K562 (cell line): ENCODE measurements at regions not wholly inside any gene's neighbourhood (a gene's known extent, or its start where the extent isn't known, plus 50 kb on each side); places are given as distances from the start of the nearest gene placed in this dataset.

Source experiments
- ATAC-seq: fragments of 200-7000 bp; cut with Tn5 transposase; 3 replicates; pipeline ENCODE4 v1.9.1; 2020; ENCODE audit warnings: moderate library complexity
- BruUV-seq: library from RNA; stranded (reverse); fragments of 400-500 nt; replicated peaks from 2 replicates; lab custom pipeline; 2021; lab: Mats Ljungman, UMichigan
- CTCF ChIA-PET: fragments of 300-600 bp; formaldehyde crosslinking; extraction: SDS; loops from one replicate; lab custom pipeline; 2021; ENCODE audit warnings: low intra/inter-chr PET ratio; lab: Yijun Ruan, JAX
- POLR2A ChIA-PET: fragments of 300-600, 350-650 bp; sonication (Branson Sonifier 250); formaldehyde crosslinking; extraction: SDS; loops from one replicate; lab custom pipeline; 2021; ENCODE audit warnings: antibody characterized with exemption, inconsistent platforms; lab: Yijun Ruan, JAX
- DNase-seq, 4 experiments: peaks; one replicate each; pipeline versions ENCODE4 v3.0.0 to v3.0.0-alpha.2; 2011 to 2018; ENCODE audit warnings: low spot score in 3 of 4, mixed read lengths in 3 of 4; ENCODE audit errors: extremely low read depth in 1 of 4
- FAIRE-seq: peaks from 2 replicates; lab custom pipeline; 2011; peaks lifted over from hg19 to GRCh38; lab: Jason Lieb, UNC
- H2AFZ ChIP-seq: 2 replicates; pipeline ENCODE4 v1.6.0; 2011; ENCODE audit warnings: low read depth, low read length, control low read depth, inconsistent platforms
- H3K27ac ChIP-seq: fragments of 200-600 bp; 3 replicates; pipeline ENCODE4 v1.8.0; 2011; ENCODE audit warnings: low read depth, mild to moderate bottlenecking, control low read depth, inconsistent platforms, low read length, moderate library complexity, mixed read lengths; ENCODE audit errors: extremely low read depth
- H3K27me3 ChIP-seq, 2 experiments: fragments of 300-600 bp in 1 of 2; 2 replicates in 1 of 2; 3 replicates in 1 of 2; pipeline versions ENCODE4 v1.6.0 to v1.8.0; 2011; ENCODE audit warnings: inconsistent platforms in 2 of 2, low read length in 2 of 2, mild to moderate bottlenecking in 1 of 2, mixed read lengths in 1 of 2, moderate library complexity in 1 of 2; ENCODE audit not compliant: control insufficient read depth in 2 of 2, insufficient read depth in 2 of 2
- H3K36me3 ChIP-seq: fragments of 300-600 bp; 3 replicates; pipeline ENCODE4 v1.8.0; 2011; ENCODE audit warnings: mild to moderate bottlenecking, low read length, inconsistent platforms; ENCODE audit not compliant: control insufficient read depth, insufficient read depth
- H3K4me1 ChIP-seq, 2 experiments: fragments of 200-600 bp in 1 of 2; replicated peaks in 1 of 2; 2 replicates in 1 of 2; 3 replicates in 1 of 2; pipeline versions ENCODE4 v1.5.1 to v1.8.0; 2011; ENCODE audit warnings: inconsistent platforms in 2 of 2, low read length in 2 of 2, mild to moderate bottlenecking in 1 of 2, mixed read lengths in 1 of 2, moderate library complexity in 1 of 2; ENCODE audit not compliant: control insufficient read depth in 2 of 2, insufficient read depth in 2 of 2
- H3K4me2 ChIP-seq: 2 replicates; pipeline ENCODE4 v1.6.1; 2011; ENCODE audit warnings: low read length, control low read depth, inconsistent platforms, mixed read lengths; ENCODE audit not compliant: insufficient read depth
- H3K4me3 ChIP-seq: fragments of 200-600 bp; sonication (generic), shearing (Covaris generic); 2 replicates; pipeline ENCODE4 v1.5.1; 2016; ENCODE audit warnings: control low read depth, inconsistent platforms
- H3K79me2 ChIP-seq: fragments of 200-600 bp; 3 replicates; pipeline ENCODE4 v1.8.0; 2011; ENCODE audit warnings: low read length, inconsistent platforms; ENCODE audit not compliant: control insufficient read depth, insufficient read depth
- H3K9ac ChIP-seq, 2 experiments: 2 replicates each; pipeline versions ENCODE4 v1.6.0 to v1.6.1; 2011; ENCODE audit warnings: low read depth in 2 of 2, low read length in 2 of 2, control low read depth in 1 of 2, inconsistent platforms in 1 of 2, mild to moderate bottlenecking in 1 of 2, mixed read lengths in 1 of 2; ENCODE audit not compliant: insufficient read depth in 1 of 2
- H3K9me1 ChIP-seq: one replicate; pipeline ENCODE4 v1.6.0; 2011; ENCODE audit warnings: inconsistent platforms, mild to moderate bottlenecking, low read length, moderate library complexity; ENCODE audit not compliant: control insufficient read depth, insufficient read depth
- H3K9me3 ChIP-seq: replicated peaks from 2 replicates; pipeline ENCODE4 v1.5.1; 2011; ENCODE audit warnings: low read depth, low read length, inconsistent platforms; ENCODE audit not compliant: control insufficient read depth, insufficient read depth
- H4K20me1 ChIP-seq: replicated peaks from 2 replicates; pipeline ENCODE4 v1.6.1; 2011; ENCODE audit warnings: low read length, inconsistent platforms, mixed read lengths; ENCODE audit not compliant: control insufficient read depth, insufficient read depth
- ATF1 ChIP-seq, 2 experiments: fragments of 450-650 bp in 1 of 2; IDR thresholded peaks; 2 replicates each; pipeline ENCODE4 v1.6.1; 2016; ENCODE audit warnings: missing compliant biosample characterization in 1 of 2, missing genetic modification characterization in 1 of 2
- ZNF592 ChIP-seq: fragments of 450-650 bp; IDR thresholded peaks from 2 replicates; pipeline ENCODE4 v1.6.1; 2017; ENCODE audit warnings: antibody characterized with exemption, mild to moderate bottlenecking
- WGBS: fragments of 100-300 bp; shearing (Covaris generic); methylation state at CpG from one replicate; pipeline ENCODE4 v1.1.6; 2016; ENCODE audit warnings: low coverage, mixed read lengths; ENCODE audit not compliant: insufficient coverage; ENCODE audit errors: missing lambda C conversion rate; 5-methylcytosine and 5-hydroxymethylcytosine counted together
- in situ Hi-C: fragments of 300-500 bp; cut with MboI; formaldehyde crosslinking; loops from 4 replicates; pipeline ENCODE4 v1.15.0; 2018; ENCODE audit warnings: inconsistent platforms, mixed read lengths
- intact Hi-C: fragments of 100-400 bp; cut with micrococcal nuclease; formaldehyde crosslinking; loops from 2 replicates; pipeline ENCODE4 v1.14.2; 2022

- no peak for FAIRE-seq
- TF ChIP-seq ZNF592 = no peak
- TF ChIP-seq ATF1 (CRISPR knock-in tag; IDR thresholded peaks at IDR 0.05) = no peak
- TF ChIP-seq ATF1 (tag; IDR thresholded peaks at IDR 0.05) = no peak
- no TSS peak for BruUV-seq
Measured at GRCh38 chr5:51678330-51678729, 295.1 kb downstream of the ISL1 start.

More at GRCh38 chr5:51678330-51678729, 295.1 kb downstream of the ISL1 start:
- DNase-seq (no peak), ATAC-seq (no peak)
- Histone ChIP-seq H3K4me2 (no peak overlapping the region), H3K9ac (no peak overlapping the region), H2AFZ (no peak overlapping the region), H3K36me3 (no peaks in the 10 kb centered on the region), H3K9me3 (no peaks in the 10 kb centered on the region), H3K4me1 (no peaks in the 10 kb centered on the region), H3K9me1 (no peaks in the 10 kb centered on the region), H3K4me3 (no peak overlapping the region), H3K27ac (no peak overlapping the region), H3K27me3 (no peaks in the 10 kb centered on the region), H4K20me1 (no peaks in the 10 kb centered on the region), H3K79me2 (no peaks in the 10 kb centered on the region)
- ChIA-PET POLR2A (no interaction called here), CTCF (no interaction called here)
- in situ Hi-C loops = no loop called here
- intact Hi-C loops = no loop called here
- WGBS = 0% methylated on average over 3 of the region's 3 CpGs
